ENCODE measurements at regions not wholly inside any gene's neighbourhood (a gene's known extent, or its start where the extent isn't known, plus 50 kb on each side); places are given as distances from the start of the nearest gene placed in this dataset.

- TF ChIP-seq POLR2AphosphoS5 (IDR thresholded peaks at IDR 0.05; ENCODE audit: low read depth, low read length) (no peak), POLR2A (IDR thresholded peaks at IDR 0.05; ENCODE audit: low read depth, low read length) (no peak), TAF1 (IDR thresholded peaks at IDR 0.05; ENCODE audit: borderline replicate concordance, low read depth, low read length) (no peak)
Measured at GRCh38 chr11:13117344-13117743, 108.2 kb downstream of the RASSF10 start.

Measured in GM12892 (cell line).